Activated B cell treated with CpG ODN at 0.5 μM for 24 hours (primary cell): ENCODE measurements at regions not wholly inside any gene's neighbourhood (a gene's known extent, or its start where the extent isn't known, plus 50 kb on each side); places are given as distances from the start of the nearest gene placed in this dataset.

ENCODE experiments used
- ATAC-seq: fragments of 200-7000 bp; cut with Tn5 transposase; one replicate; pipeline ENCODE4 v1.10.0; 2021; ENCODE audit warnings: low read depth, mild to moderate bottlenecking, moderate library complexity
- CTCF ChIA-PET: fragments of 350-600 bp; sonication (Branson Sonifier 250); formaldehyde crosslinking; loops from one replicate; lab custom pipeline; 2021; ENCODE audit warnings: antibody characterized with exemption; lab: Charles Lee
- POLR2A ChIA-PET: fragments of 350-600 bp; sonication (Branson Sonifier 250); formaldehyde crosslinking; loops from one replicate; lab custom pipeline; 2021; ENCODE audit warnings: antibody characterized with exemption; lab: Charles Lee
- DNase-seq: peaks from one replicate; pipeline ENCODE4 v3.0.0; 2022
- H3K27ac Mint-ChIP-seq: one replicate; pipeline ENCODE4 v1.8.0; 2020; ENCODE audit warnings: mixed read lengths
- H3K27me3 Mint-ChIP-seq: one replicate; pipeline ENCODE4 v1.8.0; 2021; ENCODE audit warnings: mixed read lengths
- H3K36me3 Mint-ChIP-seq: one replicate; pipeline ENCODE4 v1.8.0; 2021; ENCODE audit warnings: low read depth, mixed read lengths
- H3K4me1 Mint-ChIP-seq: one replicate; pipeline ENCODE4 v1.8.0; 2021; ENCODE audit warnings: mixed read lengths
- H3K4me3 Mint-ChIP-seq: one replicate; pipeline ENCODE4 v1.8.0; 2020; ENCODE audit warnings: mild to moderate bottlenecking, mixed read lengths
- H3K9me3 Mint-ChIP-seq: one replicate; pipeline ENCODE4 v1.8.0; 2020; ENCODE audit warnings: mixed read lengths
- intact Hi-C: fragments of 100-400 bp; cut with micrococcal nuclease; formaldehyde crosslinking; loops from one replicate; pipeline ENCODE4 v1.15.1; 2024
- TF ChIP-seq, protein P1 (sequence below): fragments of 200-600 bp; IDR thresholded peaks from one replicate; pipeline ENCODE4 v1.8.0; 2022; ENCODE audit warnings: antibody characterized with exemption, mild to moderate bottlenecking

DNA sequence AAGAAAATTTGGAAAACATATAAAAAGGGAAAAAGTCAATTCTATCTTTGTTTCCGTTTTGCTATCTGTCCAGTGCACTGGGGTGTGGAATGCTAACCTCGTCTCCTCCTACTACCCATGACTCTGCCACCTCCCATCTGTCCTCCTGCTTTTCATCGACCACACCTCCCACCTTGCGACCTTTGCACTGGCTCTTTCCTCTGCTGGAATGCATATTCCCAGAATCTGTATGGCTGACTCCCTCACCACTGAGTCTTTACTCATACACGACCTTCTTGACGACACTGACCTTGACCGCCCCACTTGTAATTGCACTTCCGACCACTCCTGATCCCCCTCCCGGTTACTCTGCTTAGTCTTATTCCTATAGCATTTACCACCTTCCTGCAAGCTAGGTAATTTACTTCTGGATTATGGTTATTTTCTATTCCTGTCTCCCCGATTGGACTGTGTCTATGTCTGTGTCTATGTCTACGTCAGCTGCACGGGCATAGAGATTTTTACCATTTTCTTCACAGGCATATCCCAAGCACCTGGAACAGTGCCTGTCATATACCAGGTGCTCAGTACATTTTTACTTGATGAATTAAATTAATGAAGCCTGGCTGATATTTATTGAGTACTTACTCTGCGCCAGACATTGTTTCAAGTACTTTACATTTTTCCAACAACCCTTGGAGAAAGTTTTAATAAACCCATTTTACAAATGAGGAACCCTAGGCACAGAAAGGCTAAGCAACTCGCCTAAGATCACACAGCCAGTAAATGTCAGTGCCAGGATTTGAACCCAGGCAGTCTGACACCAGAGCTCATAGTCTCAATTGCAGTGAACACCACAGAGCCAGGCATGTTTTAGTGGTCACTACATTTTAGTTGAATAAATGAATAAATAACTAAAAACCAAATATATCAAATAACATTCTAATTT is 54.0 kb upstream of the SLC22A11 start:
- intact Hi-C loops = no loop called here
- no peak overlapping the region for H3K4me3 Mint-ChIP-seq
- no peak for DNase-seq
- CTCF ChIA-PET = no interaction called here
- TF ChIP-seq, protein P1, sequence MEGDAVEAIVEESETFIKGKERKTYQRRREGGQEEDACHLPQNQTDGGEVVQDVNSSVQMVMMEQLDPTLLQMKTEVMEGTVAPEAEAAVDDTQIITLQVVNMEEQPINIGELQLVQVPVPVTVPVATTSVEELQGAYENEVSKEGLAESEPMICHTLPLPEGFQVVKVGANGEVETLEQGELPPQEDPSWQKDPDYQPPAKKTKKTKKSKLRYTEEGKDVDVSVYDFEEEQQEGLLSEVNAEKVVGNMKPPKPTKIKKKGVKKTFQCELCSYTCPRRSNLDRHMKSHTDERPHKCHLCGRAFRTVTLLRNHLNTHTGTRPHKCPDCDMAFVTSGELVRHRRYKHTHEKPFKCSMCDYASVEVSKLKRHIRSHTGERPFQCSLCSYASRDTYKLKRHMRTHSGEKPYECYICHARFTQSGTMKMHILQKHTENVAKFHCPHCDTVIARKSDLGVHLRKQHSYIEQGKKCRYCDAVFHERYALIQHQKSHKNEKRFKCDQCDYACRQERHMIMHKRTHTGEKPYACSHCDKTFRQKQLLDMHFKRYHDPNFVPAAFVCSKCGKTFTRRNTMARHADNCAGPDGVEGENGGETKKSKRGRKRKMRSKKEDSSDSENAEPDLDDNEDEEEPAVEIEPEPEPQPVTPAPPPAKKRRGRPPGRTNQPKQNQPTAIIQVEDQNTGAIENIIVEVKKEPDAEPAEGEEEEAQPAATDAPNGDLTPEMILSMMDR = no peak
- no peaks in the 10 kb centered on the region for H3K4me1 Mint-ChIP-seq
- H3K27ac Mint-ChIP-seq = no peak overlapping the region
- peaks cover 10% of the 10 kb centered on the region for H3K27me3 Mint-ChIP-seq
- POLR2A ChIA-PET = no interaction called here
- peaks cover 8% of the 10 kb centered on the region for H3K9me3 Mint-ChIP-seq
- no peak for ATAC-seq
- no peaks in the 10 kb centered on the region for H3K36me3 Mint-ChIP-seq

DNA sequence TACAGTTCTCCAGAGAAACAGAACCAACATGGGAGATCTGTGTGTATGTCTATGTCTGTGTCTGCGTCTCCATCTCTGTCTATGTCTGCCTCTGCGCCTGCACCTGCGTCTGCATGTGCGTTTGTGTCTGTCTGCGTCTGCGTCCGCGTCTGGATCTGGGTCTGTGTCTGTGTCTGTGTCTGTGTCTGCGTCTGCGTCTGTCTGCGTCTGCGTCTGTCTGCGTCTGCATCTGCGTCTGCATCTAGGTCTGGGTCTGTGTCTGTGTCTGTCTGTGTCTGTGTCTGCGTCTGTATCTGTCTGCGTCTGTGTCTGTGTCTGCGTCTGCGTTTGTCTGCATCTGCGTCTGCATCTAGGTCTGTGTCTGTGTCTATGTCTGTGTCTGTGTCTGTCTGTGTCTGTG is 53.1 kb upstream of the SLC22A11 start:
- POLR2A ChIA-PET = no interaction called here
- intact Hi-C loops = no loop called here
- H3K27me3 Mint-ChIP-seq = peaks cover 11% of the 10 kb centered on the region
- no peak for DNase-seq
- H3K4me3 Mint-ChIP-seq = no peak overlapping the region
- no peaks in the 10 kb centered on the region for H3K4me1 Mint-ChIP-seq
- peaks cover 8% of the 10 kb centered on the region for H3K9me3 Mint-ChIP-seq
- no peak overlapping the region for H3K27ac Mint-ChIP-seq
- CTCF ChIA-PET = no interaction called here
- H3K36me3 Mint-ChIP-seq = no peaks in the 10 kb centered on the region
- no peak for ATAC-seq
- TF ChIP-seq, protein P1 = no peak

DNA sequence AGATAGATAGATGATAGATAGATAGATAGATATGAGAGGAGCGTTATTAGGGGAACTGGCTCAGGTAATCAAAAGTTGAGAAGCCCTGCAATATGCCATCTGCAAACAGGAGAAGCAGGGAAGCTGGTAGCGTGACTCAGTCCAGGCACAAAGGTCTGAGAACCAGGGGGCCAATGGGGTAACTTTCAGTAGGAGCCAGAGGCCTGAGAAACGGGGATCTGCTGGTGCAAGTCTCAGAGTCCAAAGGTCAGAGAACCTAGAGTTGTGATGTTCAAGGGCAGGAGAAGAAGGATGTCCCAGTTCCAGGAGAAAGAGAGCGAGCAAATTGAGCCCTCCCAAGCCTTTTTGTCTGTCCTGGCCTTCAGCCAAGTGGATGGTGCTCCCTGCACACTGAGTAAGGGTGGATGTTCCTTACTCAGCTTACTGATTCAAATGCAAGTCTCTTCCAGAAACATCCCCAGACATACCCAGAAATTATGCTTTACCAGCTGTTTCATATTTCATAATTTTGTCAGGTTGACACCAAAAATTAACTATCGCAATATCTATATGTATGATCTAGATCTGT is 52.5 kb upstream of the SLC22A11 start:
- H3K9me3 Mint-ChIP-seq = peaks cover 8% of the 10 kb centered on the region
- no peak overlapping the region for H3K27ac Mint-ChIP-seq
- peaks cover 17% of the 10 kb centered on the region for H3K27me3 Mint-ChIP-seq
- intact Hi-C loops = no loop called here
- no peaks in the 10 kb centered on the region for H3K4me1 Mint-ChIP-seq
- DNase-seq = no peak
- H3K36me3 Mint-ChIP-seq = no peaks in the 10 kb centered on the region
- ChIA-PET POLR2A (no interaction called here), CTCF (no interaction called here)
- ATAC-seq = no peak
- H3K4me3 Mint-ChIP-seq = no peak overlapping the region
- TF ChIP-seq, protein P1 = no peak

DNA sequence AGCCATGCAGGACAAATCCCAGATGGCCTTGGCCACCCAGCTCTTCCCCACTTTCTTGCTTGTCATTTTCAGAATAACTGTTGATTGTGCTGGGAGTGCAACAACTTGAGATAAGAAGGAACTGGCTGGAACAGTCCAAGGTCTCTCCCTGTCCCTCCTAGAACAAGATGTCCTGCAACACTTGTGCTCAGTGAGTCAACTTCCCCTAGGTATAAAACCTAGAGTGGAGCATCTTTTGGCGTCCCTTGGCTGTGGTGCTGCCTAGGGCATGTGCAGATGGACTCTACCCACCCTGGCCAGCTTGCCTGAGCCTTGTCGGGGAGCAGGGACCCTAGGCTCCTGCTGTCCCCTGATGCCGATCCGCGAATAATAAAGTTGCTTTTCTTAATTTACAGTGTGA is 50.7 kb upstream of the SLC22A11 start:
- no peaks in the 10 kb centered on the region for H3K36me3 Mint-ChIP-seq
- intact Hi-C loops = no loop called here
- POLR2A ChIA-PET = no interaction called here
- no peak for ATAC-seq
- H3K27ac Mint-ChIP-seq = no peak overlapping the region
- TF ChIP-seq, protein P1 = no peak
- peaks cover 8% of the 10 kb centered on the region for H3K9me3 Mint-ChIP-seq
- CTCF ChIA-PET = no interaction called here
- no peak for DNase-seq
- H3K27me3 Mint-ChIP-seq = peaks cover 15% of the 10 kb centered on the region
- H3K4me1 Mint-ChIP-seq = no peaks in the 10 kb centered on the region
- H3K4me3 Mint-ChIP-seq = no peak overlapping the region
